GM10266 (cell line): ENCODE measurements at regions not wholly inside any gene's neighbourhood (a gene's known extent, or its start where the extent isn't known, plus 50 kb on each side); places are given as distances from the start of the nearest gene placed in this dataset.
A peak's percentile ranks its signal among the peaks of the same experiment; 100 is the strongest.

Source experiments
- DNase-seq: peaks from one replicate; pipeline ENCODE4 v3.0.0; 2012; ENCODE audit errors: extremely low spot score
- TF ChIP-seq, protein P1 (sequence below): IDR thresholded peaks from 2 replicates; pipeline ENCODE4 v1.5.1; 2012; ENCODE audit warnings: mild to moderate bottlenecking, low read depth; ENCODE audit not compliant: control insufficient read depth, insufficient read depth; ENCODE audit errors: missing control alignments

DNA sequence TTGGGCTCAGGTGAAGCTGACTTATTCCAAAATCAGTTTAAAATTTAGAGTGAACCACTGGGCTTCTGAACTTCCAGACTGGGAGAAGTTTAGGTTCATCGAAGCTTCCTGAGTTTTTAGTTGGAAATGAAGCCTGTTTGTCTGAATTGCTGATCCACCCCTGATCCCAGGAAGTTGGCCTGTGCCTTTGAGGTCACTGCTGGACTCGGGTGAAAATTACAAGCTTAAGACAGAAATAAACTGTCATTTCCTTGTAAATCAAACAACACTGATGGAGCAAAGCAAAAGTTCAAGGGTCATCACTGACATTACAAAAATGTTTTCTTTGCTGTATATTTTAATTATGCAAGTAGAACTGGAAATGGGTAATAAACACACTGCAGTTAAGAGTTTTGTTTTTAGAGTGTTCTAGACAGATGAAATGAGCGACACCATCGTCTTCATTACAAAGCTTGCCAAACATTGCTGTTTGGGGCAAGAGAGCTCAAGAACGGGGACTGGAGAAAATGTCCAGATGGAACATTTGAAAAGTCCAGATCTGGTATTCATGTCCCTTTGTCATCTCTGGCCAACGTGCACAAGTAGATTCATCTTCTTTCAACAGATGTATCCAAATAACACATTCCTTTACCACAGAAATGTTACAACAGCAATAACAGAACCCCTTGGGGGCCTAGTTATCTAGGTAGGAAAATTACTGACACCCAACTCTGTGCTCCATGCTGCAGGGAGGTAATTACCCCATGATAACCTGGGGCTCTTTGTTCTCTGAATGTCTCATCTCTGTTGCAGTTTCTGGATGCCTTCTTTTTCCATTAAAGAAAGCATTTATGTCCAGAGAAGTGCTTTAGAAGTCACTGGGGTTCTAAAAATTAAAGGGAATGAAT lies 142.4 kb upstream of the ERCC6L2 start:
- TF ChIP-seq, protein P1, sequence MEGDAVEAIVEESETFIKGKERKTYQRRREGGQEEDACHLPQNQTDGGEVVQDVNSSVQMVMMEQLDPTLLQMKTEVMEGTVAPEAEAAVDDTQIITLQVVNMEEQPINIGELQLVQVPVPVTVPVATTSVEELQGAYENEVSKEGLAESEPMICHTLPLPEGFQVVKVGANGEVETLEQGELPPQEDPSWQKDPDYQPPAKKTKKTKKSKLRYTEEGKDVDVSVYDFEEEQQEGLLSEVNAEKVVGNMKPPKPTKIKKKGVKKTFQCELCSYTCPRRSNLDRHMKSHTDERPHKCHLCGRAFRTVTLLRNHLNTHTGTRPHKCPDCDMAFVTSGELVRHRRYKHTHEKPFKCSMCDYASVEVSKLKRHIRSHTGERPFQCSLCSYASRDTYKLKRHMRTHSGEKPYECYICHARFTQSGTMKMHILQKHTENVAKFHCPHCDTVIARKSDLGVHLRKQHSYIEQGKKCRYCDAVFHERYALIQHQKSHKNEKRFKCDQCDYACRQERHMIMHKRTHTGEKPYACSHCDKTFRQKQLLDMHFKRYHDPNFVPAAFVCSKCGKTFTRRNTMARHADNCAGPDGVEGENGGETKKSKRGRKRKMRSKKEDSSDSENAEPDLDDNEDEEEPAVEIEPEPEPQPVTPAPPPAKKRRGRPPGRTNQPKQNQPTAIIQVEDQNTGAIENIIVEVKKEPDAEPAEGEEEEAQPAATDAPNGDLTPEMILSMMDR, result no peak

DNA sequence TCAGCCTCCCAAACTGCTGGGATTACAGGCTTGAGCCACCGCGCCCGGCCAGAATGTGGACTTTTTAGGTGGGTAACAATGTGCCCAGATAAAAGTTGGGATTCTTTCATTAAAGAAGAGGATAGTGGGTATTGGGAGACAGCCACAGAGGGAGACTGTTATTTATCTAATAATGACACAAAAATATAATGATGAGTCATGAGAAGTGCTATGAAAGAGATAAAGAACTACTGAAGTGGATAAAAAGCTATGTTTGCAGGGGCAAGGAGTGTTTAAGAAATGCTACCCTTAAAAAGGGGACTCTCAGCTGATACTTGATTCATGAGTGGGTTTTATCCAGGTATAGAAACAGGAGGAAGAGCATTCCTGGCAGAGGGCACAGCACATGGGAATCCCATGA lies 143.6 kb upstream of the ERCC6L2 start:
- TF ChIP-seq, protein P1, result no peak
- no peak for DNase-seq

More for the DNA sequence above, 142.4 kb upstream of the ERCC6L2 start:
- no peak for DNase-seq

DNA sequence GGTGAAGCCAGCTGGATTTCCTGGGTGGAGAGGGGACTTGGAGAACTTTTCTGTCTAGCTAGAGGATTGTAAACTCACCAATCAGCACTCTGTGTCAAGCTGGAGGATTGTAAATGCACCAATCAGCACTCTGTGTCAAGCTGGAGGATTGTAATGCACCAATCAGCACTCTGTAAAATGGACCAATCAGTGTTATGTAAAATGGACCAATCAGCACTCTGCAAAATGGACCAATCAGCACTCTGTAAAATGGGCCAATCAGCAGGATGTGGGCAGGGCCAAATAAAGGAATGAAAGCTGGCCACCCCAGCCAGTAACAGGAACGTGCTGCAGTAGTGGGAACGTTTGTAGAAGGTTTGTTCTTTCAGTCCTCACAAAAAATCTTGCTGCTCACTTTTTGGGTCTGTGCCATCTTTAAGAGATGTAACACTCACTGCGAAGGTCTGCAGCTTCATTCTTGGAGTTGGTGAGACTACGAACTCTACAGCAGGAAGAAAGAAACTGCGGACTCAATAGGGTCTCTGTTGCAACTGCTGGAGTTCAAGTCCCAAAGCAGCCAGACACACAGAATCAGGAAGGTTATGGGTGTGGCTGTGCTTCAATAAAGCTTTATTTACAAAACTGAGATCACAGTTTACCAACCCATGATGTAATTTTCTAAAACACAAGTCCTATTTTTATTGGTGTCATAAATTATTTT lies 145.7 kb upstream of the ERCC6L2 start:
- TF ChIP-seq, protein P1, result no peak
- no peak for DNase-seq

DNA sequence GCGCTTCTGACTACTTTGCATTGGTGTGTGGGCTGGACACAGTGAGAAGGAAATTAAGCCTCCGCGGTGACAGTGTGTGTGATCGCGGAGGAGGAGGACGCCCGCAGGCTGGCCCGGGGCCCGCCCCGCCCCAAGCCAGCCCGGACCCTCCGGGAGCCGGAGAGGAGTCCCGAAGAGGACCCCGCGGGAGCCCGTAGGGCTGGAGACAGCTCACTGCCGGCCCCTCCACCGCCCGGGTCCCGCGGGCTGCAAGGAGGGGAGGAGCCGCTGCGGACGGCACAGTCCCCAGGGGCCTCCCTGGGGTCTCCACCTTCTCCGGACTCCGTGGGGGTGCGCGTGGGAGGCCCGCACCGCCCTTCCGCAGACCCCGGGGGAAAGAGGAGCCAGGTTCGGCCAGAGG lies 146.4 kb upstream of the ERCC6L2 start:
- TF ChIP-seq, protein P1, result no peak
- DNase-seq, result no peak

DNA sequence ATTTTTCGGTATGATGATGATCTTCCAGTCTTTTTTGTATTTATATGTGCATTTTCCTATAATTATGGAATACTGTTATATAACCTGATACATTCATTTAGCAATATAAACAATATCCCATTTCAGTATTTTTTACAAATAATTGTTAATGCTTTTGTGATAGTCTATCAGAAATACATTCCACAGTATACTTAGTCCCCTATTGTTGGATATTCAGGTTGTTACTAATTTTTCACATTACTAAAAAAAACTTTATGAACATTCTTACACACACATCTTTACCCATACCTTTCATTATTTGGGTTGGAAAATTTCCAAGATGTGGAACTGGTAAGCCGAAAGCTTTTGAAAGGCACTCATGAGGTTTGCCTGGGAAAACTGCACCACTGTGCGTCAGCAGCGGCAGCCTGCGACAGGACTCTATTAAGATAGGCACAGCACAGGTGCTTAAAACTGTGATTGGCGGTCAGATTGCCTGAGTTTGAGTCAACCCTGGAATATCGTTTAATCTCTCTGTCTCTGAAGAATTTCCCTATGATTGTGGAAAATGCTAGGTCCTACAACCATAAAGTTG lies 147.5 kb upstream of the ERCC6L2 start:
- TF ChIP-seq, protein P1, result no peak
- DNase-seq, result no peak

DNA sequence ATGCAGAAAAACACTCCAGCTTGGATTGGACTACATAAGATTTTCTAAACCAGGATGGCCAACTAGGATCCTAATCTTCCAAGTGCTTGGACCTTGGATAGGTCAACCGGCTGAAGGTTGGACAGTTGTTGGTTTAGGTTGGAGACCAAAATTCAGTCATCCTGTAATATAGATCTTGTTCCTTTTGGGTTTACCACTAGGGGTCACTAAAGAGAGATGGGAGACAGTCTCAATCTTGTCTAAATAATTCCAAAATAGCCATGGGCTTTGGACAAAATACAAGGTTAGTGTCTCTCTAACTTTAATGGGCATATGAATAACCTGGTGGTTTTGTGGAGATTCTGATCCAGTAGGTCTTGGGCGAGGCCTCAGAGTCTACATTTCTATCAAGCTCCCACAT lies 148.7 kb upstream of the ERCC6L2 start:
- TF ChIP-seq, protein P1, result peak; percentile 42
- DNase-seq, result peak; percentile 70

DNA sequence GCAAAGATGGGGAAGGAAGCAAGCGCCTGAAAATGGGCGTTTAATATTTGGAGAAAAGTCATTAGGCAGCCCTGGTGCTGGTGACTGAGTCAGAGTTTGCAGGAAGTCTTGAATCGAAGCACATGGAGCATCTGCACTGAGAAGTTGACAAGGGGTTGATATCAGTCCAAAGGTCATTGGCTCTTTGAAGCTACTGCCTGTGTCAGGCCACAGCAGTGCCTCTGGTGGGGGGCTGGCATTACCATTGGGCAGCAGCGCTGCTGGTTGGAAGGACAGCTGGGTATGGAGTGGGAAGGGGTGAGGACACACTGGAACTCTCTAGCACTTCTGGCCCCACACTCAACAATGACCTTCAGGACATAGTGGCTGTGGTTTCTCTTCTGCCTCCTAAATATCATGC lies 150.4 kb upstream of the ERCC6L2 start:
- TF ChIP-seq, protein P1, result no peak
- no peak for DNase-seq
